HG03354 (cell line): ENCODE measurements at regions not wholly inside any gene's neighbourhood (a gene's known extent, or its start where the extent isn't known, plus 50 kb on each side); places are given as distances from the start of the nearest gene placed in this dataset.

Experiments
- ATAC-seq: cut with Tn5 transposase; IDR thresholded peaks from one replicate; pipeline ENCODE4 v1.9.1; 2021; ENCODE audit warnings: mild to moderate bottlenecking; ENCODE audit not compliant: unreplicated experiment, poor library complexity, severe bottlenecking

- no peak for ATAC-seq
Observed at GRCh38 chr11:128182844-128183243, 404.5 kb downstream of the ETS1 start.

GRCh38 chr11:128181984-128182383 is 405.4 kb downstream of the ETS1 start:
- no peak for ATAC-seq

GRCh38 chr11:128181088-128181480 is 406.3 kb downstream of the ETS1 start:
- ATAC-seq, result no peak

- no peak for ATAC-seq
Observed at GRCh38 chr11:128180441-128181087, 406.8 kb downstream of the ETS1 start.

GRCh38 chr11:128179512-128179911 is 407.8 kb downstream of the ETS1 start:
- ATAC-seq, result no peak

- no peak for ATAC-seq
Observed at GRCh38 chr11:128179039-128179438, 408.3 kb downstream of the ETS1 start.

GRCh38 chr11:128174465-128175291 is 412.7 kb downstream of the ETS1 start:
- no peak for ATAC-seq

GRCh38 chr11:128172046-128172878 is 415.1 kb downstream of the ETS1 start:
- ATAC-seq, result peak; percentile 91

GRCh38 chr11:128171506-128171905 is 415.9 kb downstream of the ETS1 start:
- no peak for ATAC-seq

- ATAC-seq, result no peak
Observed at GRCh38 chr11:128165572-128165971, 421.8 kb downstream of the ETS1 start.

- ATAC-seq, result no peak
Observed at GRCh38 chr11:128164080-128164741, 423.1 kb downstream of the ETS1 start.

GRCh38 chr11:128161994-128162393 is 425.4 kb downstream of the ETS1 start:
- ATAC-seq, result no peak

- no peak for ATAC-seq
Observed at GRCh38 chr11:128161436-128161835, 425.9 kb downstream of the ETS1 start.

- ATAC-seq, result no peak
Observed at GRCh38 chr11:128158860-128159259, 428.5 kb downstream of the ETS1 start.

- ATAC-seq, result peak; percentile 88
Observed at GRCh38 chr11:128157423-128158298, 429.7 kb downstream of the ETS1 start.

GRCh38 chr11:128156486-128156885 is 430.9 kb downstream of the ETS1 start:
- no peak for ATAC-seq

- no peak for ATAC-seq
Observed at GRCh38 chr11:128155590-128155989, 431.8 kb downstream of the ETS1 start.

GRCh38 chr11:128153697-128154048 is 433.7 kb downstream of the ETS1 start:
- ATAC-seq, result no peak
